Astrocyte (in vitro differentiated cells and primary cell): ENCODE measurements at regions not wholly inside any gene's neighbourhood (a gene's known extent, or its start where the extent isn't known, plus 50 kb on each side); places are given as distances from the start of the nearest gene placed in this dataset.

ENCODE experiments used
- CTCF ChIP-seq: IDR thresholded peaks from 2 replicates; pipeline ENCODE4 v1.5.1; 2011; ENCODE audit warnings: low read depth, mild to moderate bottlenecking, inconsistent platforms, low read length, moderate library complexity; ENCODE audit not compliant: insufficient read depth
- EZH2 ChIP-seq: IDR thresholded peaks from 2 replicates; pipeline ENCODE4 v1.6.1; 2012; ENCODE audit warnings: mild to moderate bottlenecking, low read length, inconsistent platforms; ENCODE audit not compliant: insufficient read depth

- TF ChIP-seq CTCF (no peak), EZH2 (no peak)
These were observed 398.0 kb downstream of the CPS1 start for GRCh38 chr2:210954386-210954907.
